ENCODE measurements at regions not wholly inside any gene's neighbourhood (a gene's known extent, or its start where the extent isn't known, plus 50 kb on each side); places are given as distances from the start of the nearest gene placed in this dataset.

- H3K4me2 ChIP-seq (ENCODE audit: low read length): no peak overlapping the region
- H3K4me3 ChIP-seq (ENCODE audit: low read length): no peak overlapping the region
- ChIA-PET POLR2A (ENCODE audit: unreplicated experiment) (no interaction called here), CTCF (no interaction called here)
- no peaks in the 10 kb centered on the region for H3F3A ChIP-seq (ENCODE audit: low read length, unreplicated experiment)
- no peak for ATAC-seq
- no TSS peak for BruUV-seq (replicated peaks)
- no peak for DNase-seq
- H2AFZ ChIP-seq (ENCODE audit: low read length): no peak overlapping the region
- no peaks in the 10 kb centered on the region for H4K20me1 ChIP-seq (ENCODE audit: low read length)
- H3K79me2 ChIP-seq (ENCODE audit: low read length): no peaks in the 10 kb centered on the region
- intact Hi-C loops (cut with micrococcal nuclease): no loop called here
- TF ChIP-seq, protein P1, sequence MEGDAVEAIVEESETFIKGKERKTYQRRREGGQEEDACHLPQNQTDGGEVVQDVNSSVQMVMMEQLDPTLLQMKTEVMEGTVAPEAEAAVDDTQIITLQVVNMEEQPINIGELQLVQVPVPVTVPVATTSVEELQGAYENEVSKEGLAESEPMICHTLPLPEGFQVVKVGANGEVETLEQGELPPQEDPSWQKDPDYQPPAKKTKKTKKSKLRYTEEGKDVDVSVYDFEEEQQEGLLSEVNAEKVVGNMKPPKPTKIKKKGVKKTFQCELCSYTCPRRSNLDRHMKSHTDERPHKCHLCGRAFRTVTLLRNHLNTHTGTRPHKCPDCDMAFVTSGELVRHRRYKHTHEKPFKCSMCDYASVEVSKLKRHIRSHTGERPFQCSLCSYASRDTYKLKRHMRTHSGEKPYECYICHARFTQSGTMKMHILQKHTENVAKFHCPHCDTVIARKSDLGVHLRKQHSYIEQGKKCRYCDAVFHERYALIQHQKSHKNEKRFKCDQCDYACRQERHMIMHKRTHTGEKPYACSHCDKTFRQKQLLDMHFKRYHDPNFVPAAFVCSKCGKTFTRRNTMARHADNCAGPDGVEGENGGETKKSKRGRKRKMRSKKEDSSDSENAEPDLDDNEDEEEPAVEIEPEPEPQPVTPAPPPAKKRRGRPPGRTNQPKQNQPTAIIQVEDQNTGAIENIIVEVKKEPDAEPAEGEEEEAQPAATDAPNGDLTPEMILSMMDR (conservative IDR thresholded peaks at IDR 0.05; ENCODE audit: low read depth, low read length): no peak
- no peak for TF ChIP-seq EZH2 (IDR thresholded peaks at IDR 0.05; ENCODE audit: low read length, unreplicated experiment)
- no peak for TF ChIP-seq EZH2phosphoT487 (IDR thresholded peaks at IDR 0.05; ENCODE audit: borderline replicate concordance, low read length)
- H3K9me2 ChIP-seq (replicated peaks; ENCODE audit: low read length): no peaks in the 10 kb centered on the region
- H3K27me3 ChIP-seq (ENCODE audit: low read length): no peaks in the 10 kb centered on the region
- H3K4me1 ChIP-seq (ENCODE audit: insufficient read depth, low read length): no peaks in the 10 kb centered on the region
- H3K9ac ChIP-seq (ENCODE audit: low read length): no peak overlapping the region
- H3K36me3 ChIP-seq (ENCODE audit: low read depth, low read length): no peaks in the 10 kb centered on the region
- H3K27ac ChIP-seq (ENCODE audit: low read length): no peak overlapping the region
- peaks cover 34% of the 10 kb centered on the region; the same call in 1 of the 2 replicates for H3K9me3 ChIP-seq (ENCODE audit: low read length)
These were observed 257.5 kb upstream of the FAT3 start for GRCh38 chr11:91967026-91967690.

- ATAC-seq (no peak), DNase-seq (no peak)
- ChIA-PET CTCF (no interaction called here), POLR2A (ENCODE audit: unreplicated experiment) (no interaction called here)
- H2AFZ ChIP-seq (ENCODE audit: low read length): no peak overlapping the region
- no peaks in the 10 kb centered on the region for H3K27me3 ChIP-seq (ENCODE audit: low read length)
- no peak overlapping the region for H3K27ac ChIP-seq (ENCODE audit: low read length)
- intact Hi-C loops (cut with micrococcal nuclease): no loop called here
- no peak overlapping the region for H3K9ac ChIP-seq (ENCODE audit: low read length)
- no peak overlapping the region for H3K4me2 ChIP-seq (ENCODE audit: low read length)
- no peaks in the 10 kb centered on the region for H3F3A ChIP-seq (ENCODE audit: low read length, unreplicated experiment)
- H3K9me2 ChIP-seq (replicated peaks; ENCODE audit: low read length): no peaks in the 10 kb centered on the region
- H3K9me3 ChIP-seq (ENCODE audit: low read length): peaks cover 39% of the 10 kb centered on the region; the same call in 1 of the 2 replicates
- no peak overlapping the region for H3K4me3 ChIP-seq (ENCODE audit: low read length)
- no TSS peak for BruUV-seq (replicated peaks)
- no peaks in the 10 kb centered on the region for H3K79me2 ChIP-seq (ENCODE audit: low read length)
- no peaks in the 10 kb centered on the region for H3K36me3 ChIP-seq (ENCODE audit: low read depth, low read length)
- TF ChIP-seq, protein P1 (conservative IDR thresholded peaks at IDR 0.05; ENCODE audit: low read depth, low read length): no peak
- TF ChIP-seq EZH2 (IDR thresholded peaks at IDR 0.05; ENCODE audit: low read length, unreplicated experiment): no peak
- TF ChIP-seq EZH2phosphoT487 (IDR thresholded peaks at IDR 0.05; ENCODE audit: borderline replicate concordance, low read length): no peak
- no peaks in the 10 kb centered on the region for H3K4me1 ChIP-seq (ENCODE audit: insufficient read depth, low read length)
- H4K20me1 ChIP-seq (ENCODE audit: low read length): no peaks in the 10 kb centered on the region
These were observed 258.2 kb upstream of the FAT3 start for GRCh38 chr11:91966368-91966767.

DNA sequence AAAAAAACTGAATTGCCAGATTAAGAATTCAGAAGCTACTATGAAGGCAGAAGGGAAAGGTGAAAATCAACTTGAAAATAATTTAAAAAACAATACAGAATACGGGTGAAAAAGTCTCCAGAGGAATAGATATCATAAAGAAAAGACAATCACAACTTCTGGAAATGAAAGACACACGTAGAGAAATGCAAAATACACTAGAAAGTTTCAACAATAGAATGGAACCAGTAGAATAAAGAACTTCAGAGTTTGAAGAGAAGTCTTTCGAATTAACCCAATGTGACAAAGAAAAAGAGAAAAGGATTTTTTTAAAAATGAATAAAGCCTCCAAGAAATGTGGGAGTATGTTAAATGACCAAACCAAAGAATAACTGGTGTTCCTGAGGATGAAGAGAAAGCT, 263.8 kb upstream of the FAT3 start:
- Histone ChIP-seq H3K9ac (ENCODE audit: low read length) (no peak overlapping the region), H3K79me2 (ENCODE audit: low read length) (no peaks in the 10 kb centered on the region), H3K36me3 (ENCODE audit: low read depth, low read length) (no peaks in the 10 kb centered on the region), H3F3A (ENCODE audit: low read length, unreplicated experiment) (no peaks in the 10 kb centered on the region), H3K4me1 (ENCODE audit: insufficient read depth, low read length) (no peaks in the 10 kb centered on the region), H3K27me3 (ENCODE audit: low read length) (no peaks in the 10 kb centered on the region), H3K4me2 (ENCODE audit: low read length) (no peak overlapping the region), H3K27ac (ENCODE audit: low read length) (no peak overlapping the region), H2AFZ (ENCODE audit: low read length) (no peak overlapping the region), H3K9me2 (replicated peaks; ENCODE audit: low read length) (no peaks in the 10 kb centered on the region), H3K9me3 (ENCODE audit: low read length) (peaks cover 33% of the 10 kb centered on the region), H4K20me1 (ENCODE audit: low read length) (no peaks in the 10 kb centered on the region), H3K4me3 (ENCODE audit: low read length) (no peak overlapping the region)
- intact Hi-C loops (cut with micrococcal nuclease): no loop called here
- CTCF ChIA-PET: no interaction called here
- POLR2A ChIA-PET (ENCODE audit: unreplicated experiment): no interaction called here
- DNase-seq (no peak), ATAC-seq (no peak)
- TF ChIP-seq EZH2phosphoT487 (IDR thresholded peaks at IDR 0.05; ENCODE audit: borderline replicate concordance, low read length): no peak
- no peak for TF ChIP-seq EZH2 (IDR thresholded peaks at IDR 0.05; ENCODE audit: low read length, unreplicated experiment)
- TF ChIP-seq, protein P1 (conservative IDR thresholded peaks at IDR 0.05; ENCODE audit: low read depth, low read length): no peak
- no TSS peak for BruUV-seq (replicated peaks)
